HTR-8/SVneo (cell line): ENCODE measurements at regions not wholly inside any gene's neighbourhood (a gene's known extent, or its start where the extent isn't known, plus 50 kb on each side); places are given as distances from the start of the nearest gene placed in this dataset.

Source experiments
- DNase-seq: peaks from one replicate; pipeline ENCODE4 v3.0.0; 2011; ENCODE audit warnings: low spot score, mixed read lengths; ENCODE audit not compliant: insufficient read length
- FAIRE-seq: peaks from 2 replicates; lab custom pipeline; 2011; peaks lifted over from hg19 to GRCh38; lab: Jason Lieb, UNC

- DNase-seq, result no peak
- no peak for FAIRE-seq
Observed at GRCh38 chr3:14332392-14332791, 70.0 kb upstream of the SLC6A6 start.

GRCh38 chr3:14333215-14333614 lies 69.2 kb upstream of the SLC6A6 start:
- DNase-seq, result no peak
- no peak for FAIRE-seq

- DNase-seq (no peak), FAIRE-seq (no peak)
Observed at GRCh38 chr3:14333621-14334020, 68.8 kb upstream of the SLC6A6 start.

GRCh38 chr3:14334136-14334535 lies 68.3 kb upstream of the SLC6A6 start:
- DNase-seq, result no peak
- no peak for FAIRE-seq

GRCh38 chr3:14334936-14335335 lies 67.5 kb upstream of the SLC6A6 start:
- FAIRE-seq (no peak), DNase-seq (no peak)

GRCh38 chr3:14335774-14336748 lies 66.3 kb upstream of the SLC6A6 start:
- FAIRE-seq (no peak), DNase-seq (no peak)

GRCh38 chr3:14336749-14337598 lies 65.4 kb upstream of the SLC6A6 start:
- FAIRE-seq, result no peak
- DNase-seq, result no peak

GRCh38 chr3:14337828-14338227 lies 64.6 kb upstream of the SLC6A6 start:
- FAIRE-seq, result no peak
- no peak for DNase-seq

GRCh38 chr3:14338242-14338641 lies 64.2 kb upstream of the SLC6A6 start:
- DNase-seq, result no peak
- FAIRE-seq, result no peak

- DNase-seq (no peak), FAIRE-seq (no peak)
Observed at GRCh38 chr3:14338898-14339458, 63.4 kb upstream of the SLC6A6 start.

GRCh38 chr3:14340960-14341708 lies 61.3 kb upstream of the SLC6A6 start:
- DNase-seq (no peak), FAIRE-seq (no peak)

GRCh38 chr3:14343338-14344112 lies 58.9 kb upstream of the SLC6A6 start:
- no peak for DNase-seq
- no peak for FAIRE-seq

- FAIRE-seq (no peak), DNase-seq (no peak)
Observed at GRCh38 chr3:14344351-14344750, 58.1 kb upstream of the SLC6A6 start.

- DNase-seq (no peak), FAIRE-seq (no peak)
Observed at GRCh38 chr3:14345496-14346150, 56.8 kb upstream of the SLC6A6 start.

- DNase-seq, result no peak
- no peak for FAIRE-seq
Observed at GRCh38 chr3:14346191-14346590, 56.2 kb upstream of the SLC6A6 start.

- DNase-seq, result no peak
- no peak for FAIRE-seq
Observed at GRCh38 chr3:14346642-14347041, 55.8 kb upstream of the SLC6A6 start.

- FAIRE-seq (no peak), DNase-seq (no peak)
Observed at GRCh38 chr3:14347110-14347509, 55.3 kb upstream of the SLC6A6 start.

GRCh38 chr3:14351617-14352001 lies 50.8 kb upstream of the SLC6A6 start:
- FAIRE-seq (no peak), DNase-seq (no peak)
